GM19023 (cell line): ENCODE measurements at regions not wholly inside any gene's neighbourhood (a gene's known extent, or its start where the extent isn't known, plus 50 kb on each side); places are given as distances from the start of the nearest gene placed in this dataset.

ENCODE experiments used
- ATAC-seq: cut with Tn5 transposase; IDR thresholded peaks from one replicate; pipeline ENCODE4 v1.9.1; 2021; ENCODE audit warnings: mild to moderate bottlenecking, moderate library complexity; ENCODE audit not compliant: unreplicated experiment

DNA sequence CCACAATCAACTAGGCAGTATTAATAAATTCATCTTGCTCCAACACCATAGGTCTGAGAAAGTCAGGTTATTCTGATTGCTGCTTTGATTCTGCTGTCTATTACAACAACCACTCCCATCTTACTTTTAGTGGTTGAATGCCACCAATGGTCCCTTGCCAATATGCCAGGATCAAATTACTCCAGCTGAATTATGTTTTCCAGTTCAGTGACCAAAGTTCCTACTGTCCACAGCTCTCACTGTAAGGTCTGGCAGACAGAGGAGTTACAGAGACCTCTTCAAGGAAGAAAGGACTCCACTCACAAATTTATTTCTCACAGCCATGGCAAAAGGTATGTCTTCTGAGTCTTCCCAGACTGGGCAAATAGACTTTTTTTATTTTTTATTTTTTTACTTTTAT lies 557.0 kb downstream of the HAO1 start:
- no peak for ATAC-seq

DNA sequence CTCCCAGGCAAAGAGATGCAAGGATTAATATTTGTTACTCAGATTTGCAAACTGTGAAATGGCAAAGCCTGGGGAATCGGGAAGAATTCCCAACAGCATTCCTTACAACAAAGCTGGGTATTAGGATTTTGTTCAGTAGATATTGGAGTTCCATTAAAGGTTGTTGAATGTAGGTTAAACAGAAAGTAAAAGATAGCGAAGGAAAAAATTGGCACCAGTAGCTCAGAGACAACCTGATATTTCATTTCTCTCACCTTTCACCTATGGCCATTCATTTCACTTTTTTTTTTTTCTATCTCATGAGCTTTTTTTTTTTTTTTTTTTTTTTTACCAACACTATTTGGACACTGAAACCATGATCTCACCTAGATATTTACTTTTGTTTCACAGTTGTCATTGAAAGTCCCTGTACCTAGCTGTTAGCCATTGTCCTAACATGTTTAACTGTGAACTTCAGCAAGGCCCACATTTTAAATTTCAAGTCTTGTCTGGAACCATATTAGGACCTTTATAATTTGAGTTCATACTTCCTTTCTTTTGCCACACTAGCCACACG lies 552.5 kb downstream of the HAO1 start:
- ATAC-seq, result no peak

DNA sequence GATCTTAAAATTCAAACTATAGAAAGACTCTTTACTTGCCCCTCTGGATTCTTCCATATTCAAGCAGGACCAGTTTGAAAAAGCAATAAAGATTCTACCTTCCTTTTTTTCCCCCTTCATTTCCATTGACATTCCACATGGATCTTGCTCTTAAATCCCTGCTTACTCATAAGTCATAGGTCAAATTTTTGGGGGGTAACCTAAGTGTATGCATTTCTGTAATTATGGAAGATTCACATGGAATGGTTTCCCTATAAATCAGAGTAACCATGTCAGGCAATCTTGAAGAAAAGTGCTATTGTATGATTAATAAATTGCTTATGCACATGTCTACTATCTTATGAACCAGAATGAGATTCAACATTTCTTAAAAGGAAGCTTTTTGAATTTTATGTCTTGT lies 551.0 kb downstream of the HAO1 start:
- no peak for ATAC-seq

DNA sequence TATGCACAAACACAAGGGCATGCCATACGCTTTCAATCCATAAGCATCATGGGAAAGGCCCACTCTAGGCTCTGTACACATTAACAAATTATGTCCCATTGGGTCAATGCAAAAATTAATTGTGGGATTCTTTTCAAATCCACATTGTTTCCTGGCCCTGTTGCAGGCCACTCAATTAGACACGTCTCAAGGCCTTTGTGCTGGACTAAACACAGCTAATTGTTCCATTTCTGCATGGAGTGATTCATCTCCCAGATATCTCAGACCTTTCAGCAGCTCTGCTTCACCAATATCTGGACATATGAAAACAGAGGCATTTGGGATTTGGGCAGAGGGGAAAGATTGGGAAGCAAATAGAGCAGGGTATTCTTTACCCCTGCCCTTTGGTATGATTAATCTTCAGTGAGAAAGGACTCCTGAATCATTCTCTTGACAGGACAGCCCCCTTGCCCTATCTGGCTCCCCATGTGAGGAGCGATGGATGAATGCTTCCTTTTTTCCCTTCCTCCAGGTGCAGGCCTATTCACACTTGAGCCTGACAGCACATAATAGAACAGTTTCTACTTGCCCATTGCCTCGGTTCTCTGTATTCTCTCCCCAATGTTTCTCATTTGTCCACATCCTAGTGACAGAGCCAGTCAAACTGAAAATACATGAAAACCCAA lies 547.6 kb downstream of the HAO1 start:
- ATAC-seq, result no peak

DNA sequence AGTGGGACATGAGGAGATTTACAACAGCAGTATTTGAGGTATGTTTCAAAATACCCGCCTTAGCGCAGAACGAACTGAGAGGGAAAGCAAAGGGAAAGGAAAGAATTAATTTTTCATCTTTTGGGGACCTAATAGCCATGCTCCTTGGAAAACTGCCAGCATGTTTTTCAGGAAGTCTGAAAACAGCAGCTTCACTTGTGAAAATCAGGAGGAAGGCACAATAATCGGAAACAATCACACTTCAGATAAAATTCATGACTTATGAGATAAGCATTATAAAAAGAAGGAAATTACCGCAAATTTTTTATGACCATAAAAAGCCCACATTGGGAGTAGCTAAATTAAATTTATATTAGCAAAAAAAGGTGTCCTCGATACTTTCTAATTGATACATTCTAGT lies 541.1 kb downstream of the HAO1 start:
- no peak for ATAC-seq

DNA sequence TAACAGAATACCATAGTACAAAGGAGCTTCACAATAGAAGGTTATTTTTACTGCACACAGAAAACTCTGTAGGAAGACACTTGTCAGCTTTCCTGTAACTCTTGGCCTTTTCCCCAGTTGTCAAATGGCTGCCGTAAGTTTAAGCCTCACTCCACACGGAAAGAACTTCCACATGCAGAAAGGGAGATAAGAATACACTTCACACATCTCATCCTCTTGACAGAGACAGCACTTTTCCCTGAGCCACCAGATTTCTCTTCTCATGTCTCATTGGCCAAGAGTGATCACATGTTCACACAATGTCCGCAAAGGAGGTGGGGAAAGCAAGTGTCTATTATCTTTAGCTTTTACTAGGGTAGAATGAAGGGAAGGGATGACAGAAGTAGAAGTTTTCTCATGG lies 540.7 kb downstream of the HAO1 start:
- no peak for ATAC-seq

DNA sequence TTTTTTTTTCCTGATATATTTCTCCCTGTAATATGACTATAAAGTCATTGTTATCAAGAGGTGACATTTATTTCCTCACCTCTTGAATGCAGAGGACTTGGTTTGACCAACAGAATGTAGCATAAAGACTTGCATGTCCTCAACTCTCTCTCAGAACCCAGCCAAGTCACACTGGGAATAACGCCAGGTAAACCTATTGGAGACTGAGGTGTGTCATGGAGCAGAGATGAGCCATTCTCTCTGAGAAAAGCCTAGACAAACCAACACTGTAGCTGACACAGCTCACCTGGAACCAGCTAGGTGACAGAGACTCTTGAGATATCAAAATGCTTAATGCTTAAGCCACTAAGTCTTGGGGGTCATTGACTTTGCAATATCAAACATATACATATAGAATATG lies 533.6 kb downstream of the HAO1 start:
- no peak for ATAC-seq

DNA sequence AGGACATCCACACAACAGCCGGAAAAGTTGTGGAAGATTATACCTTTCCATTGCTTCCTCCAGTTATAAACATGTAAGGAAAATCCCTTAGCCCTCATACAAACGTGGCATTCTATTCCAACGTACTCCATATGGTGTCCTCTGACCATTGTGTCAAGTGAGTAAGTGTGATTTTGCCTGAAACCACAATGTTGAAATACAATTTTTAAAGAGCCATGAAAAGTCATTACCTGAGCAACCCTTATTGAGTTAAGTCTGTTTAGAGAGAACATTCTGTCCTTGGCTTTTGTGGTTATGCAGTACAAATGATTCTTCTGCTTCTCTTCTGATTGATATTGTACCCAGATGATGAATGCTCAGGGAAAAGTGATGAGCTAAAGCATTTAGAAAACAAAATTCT lies 530.1 kb downstream of the HAO1 start:
- no peak for ATAC-seq

DNA sequence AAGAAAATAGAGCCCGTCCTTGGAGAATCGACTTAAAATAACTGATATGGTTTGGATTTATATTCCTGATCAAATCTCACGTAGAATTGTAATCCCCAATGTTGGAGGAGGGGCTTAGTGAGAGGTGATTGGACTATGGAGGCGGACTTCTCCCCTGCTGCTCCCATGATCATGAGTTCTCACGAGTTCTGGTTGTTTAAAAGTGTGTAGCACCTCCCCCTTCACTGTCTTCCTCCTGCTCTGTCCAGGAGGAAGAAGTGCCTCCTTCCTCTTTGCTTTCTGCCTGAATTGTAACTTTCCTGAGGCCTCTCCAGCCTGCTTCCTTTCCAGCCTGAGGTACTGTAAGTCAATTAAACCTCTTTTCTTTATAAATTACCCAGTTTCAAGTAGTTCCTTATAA lies 529.2 kb downstream of the HAO1 start:
- ATAC-seq, result no peak

DNA sequence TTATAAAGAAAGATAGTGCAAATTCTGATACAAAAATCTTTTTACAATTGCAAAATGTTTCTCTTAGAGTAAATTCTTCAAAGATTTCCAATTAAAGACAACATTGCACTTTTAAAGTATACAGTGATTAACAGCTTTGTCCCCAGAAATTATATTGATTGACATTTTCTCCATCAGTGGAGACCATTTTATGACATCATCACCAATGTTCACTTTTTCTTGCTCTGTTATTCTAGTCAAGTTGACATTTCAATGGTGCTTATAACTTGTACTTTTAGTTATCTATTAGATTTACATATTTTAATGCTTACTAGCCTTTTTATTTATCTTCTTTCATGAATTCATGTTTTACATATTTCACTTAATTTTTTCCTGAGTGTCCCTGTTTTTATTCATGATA lies 524.8 kb downstream of the HAO1 start:
- ATAC-seq, result no peak

DNA sequence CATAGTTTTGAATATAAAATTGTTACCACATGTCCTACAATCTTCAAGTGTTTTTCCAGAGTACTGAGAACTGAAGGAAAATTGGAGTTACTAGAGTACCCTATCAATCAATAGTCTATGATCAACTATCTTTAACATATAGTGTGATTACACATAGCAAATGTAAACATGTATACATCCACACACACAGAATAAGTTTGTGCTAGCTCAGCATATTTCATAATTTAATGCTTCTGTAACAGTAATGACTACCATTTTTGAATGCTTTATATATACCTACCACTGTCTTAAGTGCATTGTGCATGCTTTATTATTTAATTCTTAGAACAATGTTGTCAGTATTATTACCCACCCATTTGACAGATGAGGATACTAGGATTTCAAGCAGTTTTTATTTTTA lies 523.9 kb downstream of the HAO1 start:
- ATAC-seq, result no peak

DNA sequence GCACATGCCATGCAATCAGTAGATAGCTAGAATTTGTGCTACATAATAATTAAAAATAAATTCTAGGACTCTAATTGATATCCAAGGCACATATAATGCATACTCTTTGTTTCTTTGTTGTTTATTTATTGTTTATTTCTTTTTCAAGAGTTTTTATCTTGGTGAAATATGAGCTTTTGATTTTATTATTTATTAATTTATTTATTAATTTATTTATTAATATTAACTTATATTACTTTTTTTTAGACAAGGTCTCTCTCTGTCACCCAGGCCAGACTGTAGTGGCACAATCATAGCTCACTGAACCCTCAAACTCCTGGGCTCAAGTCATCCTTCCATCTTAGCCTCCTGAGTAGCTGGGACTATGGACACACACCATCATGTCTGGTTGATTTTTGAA lies 519.9 kb downstream of the HAO1 start:
- no peak for ATAC-seq

DNA sequence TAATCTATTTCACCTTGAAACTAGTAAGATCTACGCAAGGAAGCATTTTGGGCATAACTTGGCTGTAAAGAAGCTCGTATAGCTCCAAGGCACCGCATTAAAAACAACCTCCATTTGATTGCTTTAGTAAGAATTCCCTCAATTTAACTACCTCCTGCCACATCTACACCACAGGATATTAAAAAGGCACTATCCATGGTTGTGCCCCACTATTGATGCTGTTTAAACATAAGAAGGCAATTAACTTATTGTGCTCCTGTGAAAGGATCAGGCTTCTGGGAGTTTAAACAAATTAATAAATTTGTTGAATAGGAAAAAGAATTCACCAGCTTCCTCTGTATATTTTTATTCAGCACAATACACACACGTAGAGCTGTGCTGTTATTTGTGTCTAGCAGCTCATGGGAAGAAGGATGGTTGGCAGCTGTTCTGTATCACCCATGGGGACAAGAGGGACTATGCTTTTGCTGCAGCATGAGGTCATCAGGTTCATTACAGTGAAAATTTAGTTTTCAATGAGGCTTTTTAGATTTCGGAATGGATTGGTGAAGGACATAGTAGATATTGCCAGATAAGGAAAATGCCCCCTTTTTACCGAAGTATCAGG lies 513.3 kb downstream of the HAO1 start:
- no peak for ATAC-seq

DNA sequence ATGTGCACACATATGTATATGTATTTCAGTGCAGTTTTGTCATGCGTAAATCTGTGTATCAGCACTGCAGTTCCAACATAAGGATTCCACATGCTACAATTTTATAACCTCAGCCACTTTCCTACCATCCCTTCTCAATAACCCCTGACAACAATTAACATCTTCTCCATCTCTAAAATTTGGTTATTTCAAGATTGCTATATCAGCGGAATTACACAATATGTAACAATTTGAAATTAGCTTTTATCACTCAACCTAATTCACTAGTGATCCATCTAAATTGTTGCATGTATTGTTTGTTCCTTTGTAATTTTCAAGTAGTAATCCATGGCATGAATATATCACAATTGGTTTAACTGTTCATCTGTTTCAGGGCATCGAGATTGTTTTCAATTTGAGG lies 511.3 kb downstream of the HAO1 start:
- no peak for ATAC-seq

DNA sequence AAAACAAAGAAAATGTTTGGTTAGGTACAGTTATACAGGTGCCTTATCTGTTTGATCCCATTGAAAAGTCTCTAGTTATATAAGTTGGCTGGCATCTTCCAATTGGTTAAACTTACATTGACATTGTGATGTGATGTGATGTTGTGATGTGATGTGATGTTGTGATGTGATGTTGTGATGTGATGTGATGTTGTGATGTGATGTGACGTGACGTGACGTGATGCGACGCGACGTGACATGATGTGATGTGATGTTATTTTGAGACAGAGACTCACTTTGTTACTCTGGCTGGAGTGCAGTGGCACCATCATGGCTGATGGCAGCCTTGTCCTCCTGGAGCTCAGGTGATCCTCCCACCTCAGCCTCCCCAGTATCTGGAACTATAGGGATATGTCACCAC lies 507.6 kb downstream of the HAO1 start:
- ATAC-seq, result no peak

DNA sequence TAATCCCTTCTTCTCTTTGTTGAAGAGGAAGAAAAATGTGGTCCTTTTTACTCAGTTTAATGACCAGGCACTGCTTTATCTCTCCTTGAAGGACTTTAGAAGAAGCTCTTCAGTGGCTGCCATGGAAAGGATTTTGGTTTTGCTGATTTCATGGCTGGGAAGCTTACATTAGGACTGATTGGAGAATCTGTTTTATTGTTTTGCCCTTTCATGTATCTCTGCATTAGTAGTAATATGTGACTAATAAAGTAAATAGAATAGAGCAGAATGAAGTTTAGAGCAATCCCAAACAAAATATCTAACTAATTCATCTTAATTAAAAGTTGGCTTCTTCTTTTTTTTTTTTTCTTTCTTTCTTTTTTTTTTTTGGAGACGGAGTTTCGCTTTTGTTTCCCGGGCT lies 502.9 kb downstream of the HAO1 start:
- ATAC-seq, result no peak

DNA sequence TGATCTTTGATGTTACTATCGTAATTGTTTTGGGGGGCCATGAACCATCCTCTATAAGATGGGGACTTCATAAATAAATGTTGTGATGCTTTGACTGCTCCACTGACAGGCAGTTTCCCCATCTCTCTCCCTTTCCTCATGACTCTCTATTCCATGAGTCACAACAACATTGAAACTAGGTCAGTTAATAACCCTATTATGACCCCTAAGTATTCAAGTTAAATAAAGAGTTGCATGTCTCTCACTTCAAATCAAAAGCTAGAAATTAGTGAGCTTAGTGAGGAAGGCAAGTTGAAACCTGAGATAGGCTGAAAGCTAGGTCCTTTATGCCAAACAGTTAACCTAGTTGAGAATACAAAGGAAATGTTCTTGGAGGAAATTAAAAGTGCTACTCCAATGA lies 491.0 kb downstream of the HAO1 start:
- ATAC-seq, result no peak

DNA sequence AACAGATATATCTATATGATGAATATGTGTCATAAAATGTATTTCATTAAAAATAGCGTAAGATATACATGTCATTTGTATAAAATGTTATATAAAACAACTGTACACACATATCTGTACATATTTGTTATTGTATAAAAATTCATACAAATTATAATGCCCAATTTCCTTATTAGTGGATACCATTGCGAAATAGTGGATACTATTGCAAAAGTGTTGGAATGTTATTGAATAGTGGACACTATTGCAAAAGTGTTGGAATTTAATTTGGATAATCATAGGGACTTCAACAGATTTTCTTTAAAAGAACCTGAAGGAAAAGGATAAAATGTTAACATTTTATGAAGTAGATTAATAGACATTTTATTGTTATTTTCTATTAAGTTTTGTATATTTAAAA lies 487.4 kb downstream of the HAO1 start:
- ATAC-seq, result no peak

DNA sequence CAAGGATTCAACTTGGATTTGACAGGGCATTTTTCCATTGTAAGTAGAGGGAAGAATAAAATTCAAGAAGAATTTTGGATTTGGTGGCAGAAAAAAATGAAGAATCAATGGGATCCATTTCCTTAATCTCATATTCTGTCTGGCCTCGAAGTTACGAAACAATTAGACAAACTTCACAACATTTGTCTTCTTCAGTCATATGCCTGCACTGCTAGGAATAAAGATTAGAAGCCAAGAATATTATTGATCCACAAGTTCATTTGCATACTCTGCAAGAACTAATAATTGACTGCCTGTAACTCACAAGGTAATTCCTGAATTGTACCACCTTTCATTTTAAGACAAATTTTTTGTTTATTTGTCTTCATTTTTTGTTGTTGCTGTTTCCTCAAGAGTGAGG lies 486.2 kb downstream of the HAO1 start:
- ATAC-seq, result no peak

DNA sequence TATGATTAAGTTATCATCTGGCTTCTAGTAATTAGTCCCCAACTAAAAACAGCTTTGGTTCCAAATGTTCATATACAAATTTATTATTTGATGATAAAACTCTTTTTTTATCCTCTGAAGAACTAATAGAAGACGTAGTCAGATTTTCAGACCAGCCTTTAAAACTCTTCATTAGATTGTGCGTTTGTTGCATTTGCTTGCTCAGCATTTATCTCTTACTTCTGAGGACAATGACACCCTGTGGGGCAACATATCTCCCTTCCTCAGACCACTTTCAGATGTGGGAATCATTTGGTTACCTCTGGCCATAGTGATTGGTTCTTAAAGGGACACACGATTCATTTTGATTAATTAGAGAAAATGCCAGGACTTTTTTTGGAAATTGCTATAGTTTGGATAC lies 481.8 kb downstream of the HAO1 start:
- ATAC-seq, result no peak

DNA sequence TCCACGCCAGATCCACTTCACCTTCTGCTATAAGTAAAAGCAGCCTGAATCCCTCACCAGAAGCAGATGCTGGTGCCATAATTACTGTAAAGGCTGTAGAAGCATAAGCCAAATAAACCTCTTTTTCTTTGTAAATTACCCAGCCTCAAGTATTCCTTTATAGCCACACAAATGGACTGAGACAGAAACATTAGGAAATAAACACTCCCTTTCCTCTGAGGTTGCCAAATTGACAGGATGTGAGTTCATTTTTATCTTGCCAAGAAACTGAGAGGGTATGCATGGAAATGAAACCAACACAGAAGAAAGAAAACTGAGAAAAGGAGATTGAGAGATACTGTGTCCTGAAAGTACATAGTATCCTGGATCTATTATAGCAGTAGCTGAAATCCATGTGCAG lies 481.2 kb downstream of the HAO1 start:
- no peak for ATAC-seq

DNA sequence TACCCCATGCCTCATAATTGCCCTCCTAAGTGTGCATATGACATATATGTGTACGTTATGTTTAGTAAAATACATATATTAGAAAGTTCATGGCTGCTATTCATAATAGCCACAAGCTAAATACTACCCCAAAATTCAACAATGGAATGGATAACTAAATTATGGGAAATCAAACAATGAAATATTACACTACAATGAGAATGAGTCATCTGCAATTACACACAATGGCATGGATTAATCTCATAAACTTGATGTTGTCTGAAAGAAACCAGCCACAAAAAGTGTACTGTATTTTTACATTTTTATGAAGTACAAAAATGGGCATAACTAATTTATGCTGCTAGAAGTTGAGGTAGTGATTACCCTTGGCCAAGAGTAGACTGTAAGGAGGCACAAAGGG lies 477.0 kb downstream of the HAO1 start:
- ATAC-seq, result no peak

DNA sequence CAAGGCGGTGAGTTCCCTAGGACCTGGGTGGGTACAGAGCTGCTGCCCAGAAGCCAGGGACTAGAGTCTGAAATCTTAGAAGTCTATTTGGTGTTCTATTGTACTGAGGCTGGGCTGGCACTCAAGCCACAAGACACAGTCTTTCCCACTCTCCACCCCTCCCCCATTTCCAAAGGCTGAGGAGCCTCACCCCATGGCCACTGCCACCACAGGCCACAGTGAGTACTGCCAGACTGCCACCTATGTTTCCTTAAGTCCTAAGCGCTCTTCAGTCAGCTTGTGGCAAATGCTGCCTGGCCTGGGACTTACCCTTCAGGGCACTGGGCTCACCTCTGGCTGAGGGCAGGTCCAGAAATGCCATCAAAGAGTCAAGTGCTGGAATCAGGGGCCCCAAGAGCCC lies 469.3 kb downstream of the HAO1 start:
- no peak for ATAC-seq
